ENCODE measurements at regions not wholly inside any gene's neighbourhood (a gene's known extent, or its start where the extent isn't known, plus 50 kb on each side); places are given as distances from the start of the nearest gene placed in this dataset.

DNA sequence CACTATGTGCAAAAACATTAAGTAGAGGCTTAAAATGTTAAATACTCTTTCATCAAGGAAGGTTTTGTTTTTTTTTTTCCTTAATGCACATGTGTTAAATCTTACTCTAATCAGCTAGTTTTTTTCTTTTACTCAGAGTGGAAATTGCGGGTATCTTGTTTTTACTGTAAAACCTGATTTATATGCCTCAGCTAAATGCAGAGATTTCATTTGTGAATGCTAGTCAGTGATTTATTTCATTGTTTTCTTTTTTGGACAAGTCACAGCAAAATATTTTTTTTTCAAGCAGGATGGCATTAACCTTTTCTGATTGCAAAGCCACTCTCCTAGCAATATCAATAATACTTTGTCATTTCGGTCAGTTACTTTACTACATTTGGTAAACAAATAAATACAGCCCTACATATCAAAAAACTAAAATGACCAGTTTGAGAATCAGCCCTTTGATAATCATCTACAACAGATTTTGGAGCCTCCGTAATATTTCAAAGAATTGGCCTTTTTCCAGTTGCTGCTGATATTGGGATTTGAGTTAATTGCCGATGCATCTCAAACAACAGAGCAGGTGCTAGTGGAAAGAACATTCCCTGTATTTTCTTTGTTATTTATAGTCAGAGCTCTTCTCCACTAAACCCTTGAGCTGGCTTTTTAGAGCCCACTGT lies 579.2 kb upstream of the ZNF608 start:
- no peaks in the 10 kb centered on the region for H3K9me3 ChIP-seq (replicated peaks; ENCODE audit: control insufficient read depth, insufficient read depth, low read length)
- dilution Hi-C loops (cut with MboI; ENCODE audit: extremely low pct_ligation_motif_present, low sequenced_read_pairs) (no loop called here), intact Hi-C loops (cut with micrococcal nuclease) (no loop called here)
- peaks cover 8% of the 10 kb centered on the region for H3K4me1 ChIP-seq (ENCODE audit: control insufficient read depth, extremely low read depth, insufficient read depth, low read length)
- no peaks in the 10 kb centered on the region for H3K9me1 ChIP-seq (replicated peaks; ENCODE audit: control insufficient read depth, extremely low read depth, insufficient read depth, low read length)
- POLR2A ChIA-PET: no interaction called here
- H4K20me1 ChIP-seq (replicated peaks; ENCODE audit: control insufficient read depth, extremely low read depth, insufficient read depth, low read length): no peaks in the 10 kb centered on the region
- BruUV-seq (replicated peaks): no TSS peak
- H3K36me3 ChIP-seq (ENCODE audit: control insufficient read depth in 2 of 2, extremely low read depth in 1 of 2, insufficient read depth in 2 of 2, low read length in 2 of 2): no peaks in the 10 kb centered on the region
- DNase-seq (ENCODE audit: low read depth, low spot score): no peak
- no peaks in the 10 kb centered on the region for H3K27me3 ChIP-seq (ENCODE audit: control insufficient read depth in 2 of 2, insufficient read depth in 2 of 2, low read length in 2 of 2)
- TF ChIP-seq, protein P1, sequence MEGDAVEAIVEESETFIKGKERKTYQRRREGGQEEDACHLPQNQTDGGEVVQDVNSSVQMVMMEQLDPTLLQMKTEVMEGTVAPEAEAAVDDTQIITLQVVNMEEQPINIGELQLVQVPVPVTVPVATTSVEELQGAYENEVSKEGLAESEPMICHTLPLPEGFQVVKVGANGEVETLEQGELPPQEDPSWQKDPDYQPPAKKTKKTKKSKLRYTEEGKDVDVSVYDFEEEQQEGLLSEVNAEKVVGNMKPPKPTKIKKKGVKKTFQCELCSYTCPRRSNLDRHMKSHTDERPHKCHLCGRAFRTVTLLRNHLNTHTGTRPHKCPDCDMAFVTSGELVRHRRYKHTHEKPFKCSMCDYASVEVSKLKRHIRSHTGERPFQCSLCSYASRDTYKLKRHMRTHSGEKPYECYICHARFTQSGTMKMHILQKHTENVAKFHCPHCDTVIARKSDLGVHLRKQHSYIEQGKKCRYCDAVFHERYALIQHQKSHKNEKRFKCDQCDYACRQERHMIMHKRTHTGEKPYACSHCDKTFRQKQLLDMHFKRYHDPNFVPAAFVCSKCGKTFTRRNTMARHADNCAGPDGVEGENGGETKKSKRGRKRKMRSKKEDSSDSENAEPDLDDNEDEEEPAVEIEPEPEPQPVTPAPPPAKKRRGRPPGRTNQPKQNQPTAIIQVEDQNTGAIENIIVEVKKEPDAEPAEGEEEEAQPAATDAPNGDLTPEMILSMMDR (IDR thresholded peaks at IDR 0.05; ENCODE audit: extremely low read depth in 1 of 2, insufficient read depth in 1 of 2, low read depth in 1 of 2, low read length in 2 of 2): no peak
- TF ChIP-seq FOS (IDR thresholded peaks at IDR 0.05; ENCODE audit: borderline replicate concordance, insufficient read depth, low read length) (no peak), MYC (IDR thresholded peaks at IDR 0.05; ENCODE audit: low read depth, low read length) (no peak), EZH2 (IDR thresholded peaks at IDR 0.05; ENCODE audit: borderline replicate concordance, low read depth, low read length, severe bottlenecking) (no peak), GATA2 (IDR thresholded peaks at IDR 0.05; ENCODE audit: insufficient read depth, insufficient read length, low read depth, low read length) (no peak), JUN (IDR thresholded peaks at IDR 0.05; ENCODE audit: borderline replicate concordance, insufficient read depth, insufficient read length, low read depth) (no peak), POLR2AphosphoS5 (IDR thresholded peaks at IDR 0.05; ENCODE audit: insufficient read depth, low read depth, low read length) (no peak), POLR2A (IDR thresholded peaks at IDR 0.05; ENCODE audit: low read depth, low read length) (no peak)
- TF ChIP-seq, protein P2, sequence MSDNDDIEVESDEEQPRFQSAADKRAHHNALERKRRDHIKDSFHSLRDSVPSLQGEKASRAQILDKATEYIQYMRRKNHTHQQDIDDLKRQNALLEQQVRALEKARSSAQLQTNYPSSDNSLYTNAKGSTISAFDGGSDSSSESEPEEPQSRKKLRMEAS (IDR thresholded peaks at IDR 0.05; ENCODE audit: insufficient read depth, insufficient read length): no peak
- no peaks in the 10 kb centered on the region for H3K79me2 ChIP-seq (ENCODE audit: control insufficient read depth, insufficient read depth, low read length)
- no peak for FAIRE-seq
- H2AFZ ChIP-seq (ENCODE audit: low read depth, low read length): no peak overlapping the region
- H3K9ac ChIP-seq (replicated peaks; ENCODE audit: extremely low read depth, insufficient read depth, low read length): no peak overlapping the region
- no peak overlapping the region for H3K27ac ChIP-seq (ENCODE audit: insufficient read depth, low read depth, low read length)
- H3K4me2 ChIP-seq (ENCODE audit: insufficient read depth, low read length): peak overlapping the region; percentile 47
- CTCF ChIA-PET: interaction anchor here (0.8 kb wide), 1 partner anchor 127 kb away, joined by 3 read pairs; no protein-coding TSS in a partner anchor
- H3K4me3 ChIP-seq (replicated peaks in 1 of 3; ENCODE audit: insufficient read depth in 1 of 3, low read depth in 1 of 3, low read length in 3 of 3): no peak overlapping the region

Data from endothelial cell of umbilical vein (primary cell).